Liver (tissue), 8 donors: ENCODE measurements at regions not wholly inside any gene's neighbourhood (a gene's known extent, or its start where the extent isn't known, plus 50 kb on each side); places are given as distances from the start of the nearest gene placed in this dataset.

Experiments used
- DNase-seq: peaks from one replicate; pipeline ENCODE4 v3.0.0-alpha.2; 2017; ENCODE audit warnings: low spot score
- H3K27ac ChIP-seq, 2 donors: one replicate each; pipeline ENCODE4 v1.7.0; 2013; ENCODE audit warnings: inconsistent platforms in 2 of 2, low read length in 2 of 2, control low read depth in 1 of 2, low read depth in 1 of 2, mild to moderate bottlenecking in 1 of 2
- H3K27me3 ChIP-seq, 4 donors: one replicate each; pipeline versions ENCODE4 v1.6.1 to v1.7.0; 2013; ENCODE audit warnings: low read length in 3 of 4, inconsistent platforms in 1 of 4, mild to moderate bottlenecking in 1 of 4, moderate library complexity in 1 of 4; ENCODE audit not compliant: control insufficient read depth in 4 of 4, insufficient read depth in 4 of 4
- H3K36me3 ChIP-seq, 4 donors: one replicate each; pipeline versions ENCODE4 v1.6.1 to v1.7.0; 2013; ENCODE audit warnings: low read length in 3 of 4, mild to moderate bottlenecking in 3 of 4, low read depth in 1 of 4, moderate library complexity in 1 of 4; ENCODE audit not compliant: control insufficient read depth in 4 of 4, insufficient read depth in 3 of 4
- H3K4me1 ChIP-seq, 4 donors: one replicate each; pipeline versions ENCODE4 v1.6.1 to v1.7.0; 2013; ENCODE audit warnings: low read length in 3 of 4, mild to moderate bottlenecking in 3 of 4, moderate library complexity in 1 of 4; ENCODE audit not compliant: control insufficient read depth in 4 of 4, insufficient read depth in 4 of 4
- H3K4me3 ChIP-seq, 3 donors: one replicate each; pipeline versions ENCODE4 v1.6.1 to v1.7.0; 2013; ENCODE audit warnings: low read length in 3 of 3, control low read depth in 1 of 3, low read depth in 1 of 3, mild to moderate bottlenecking in 1 of 3
- H3K9ac ChIP-seq, 2 donors: one replicate each; pipeline ENCODE4 v1.7.0; 2013; ENCODE audit warnings: low read length in 2 of 2, mild to moderate bottlenecking in 2 of 2, moderate library complexity in 2 of 2, control low read depth in 1 of 2, low read depth in 1 of 2
- H3K9me3 ChIP-seq, 4 donors: one replicate each; pipeline versions ENCODE4 v1.6.1 to v1.7.0; 2013; ENCODE audit warnings: low read length in 3 of 4; ENCODE audit not compliant: control insufficient read depth in 4 of 4
- ATF3 ChIP-seq: IDR thresholded peaks from 2 replicates; pipeline ENCODE4 v1.6.1; 2016; ENCODE audit warnings: antibody characterized with exemption
- EGR1 ChIP-seq, 2 donors: IDR thresholded peaks; 2 replicates each; pipeline ENCODE4 v1.6.1; 2016 to 2018; ENCODE audit warnings: antibody characterized with exemption in 2 of 2, low read depth in 2 of 2
- FOXA1 ChIP-seq: IDR thresholded peaks from 2 replicates; pipeline ENCODE4 v1.6.1; 2016; ENCODE audit warnings: antibody characterized with exemption
- FOXA2 ChIP-seq: IDR thresholded peaks from 2 replicates; pipeline ENCODE4 v1.6.1; 2016; ENCODE audit warnings: antibody characterized with exemption
- GABPA ChIP-seq, 2 donors: IDR thresholded peaks in 1 of 2; conservative IDR thresholded peaks in 1 of 2; 2 replicates each; pipeline ENCODE4 v1.6.1; 2016; ENCODE audit warnings: antibody characterized with exemption in 2 of 2, mild to moderate bottlenecking in 1 of 2, moderate library complexity in 1 of 2
- HNF4A ChIP-seq, 2 donors: conservative IDR thresholded peaks; 2 replicates each; pipeline ENCODE4 v1.6.1; 2016; ENCODE audit warnings: antibody characterized with exemption in 2 of 2, mild to moderate bottlenecking in 2 of 2
- HNF4G ChIP-seq: IDR thresholded peaks from 2 replicates; pipeline ENCODE4 v1.6.1; 2016; ENCODE audit warnings: antibody characterized with exemption
- JUND ChIP-seq, 2 donors: IDR thresholded peaks; 2 replicates each; pipeline ENCODE4 v1.6.1; 2016; ENCODE audit warnings: antibody characterized with exemption in 2 of 2
- NR2F2 ChIP-seq: IDR thresholded peaks from 2 replicates; pipeline ENCODE4 v1.6.1; 2016; ENCODE audit warnings: antibody characterized with exemption
- RAD21 ChIP-seq, 2 donors: IDR thresholded peaks; 2 replicates each; pipeline ENCODE4 v1.6.1; 2016; ENCODE audit warnings: antibody characterized with exemption in 2 of 2, mild to moderate bottlenecking in 2 of 2
- REST ChIP-seq: IDR thresholded peaks from 2 replicates; pipeline ENCODE4 v1.6.1; 2016; ENCODE audit warnings: antibody characterized with exemption, mild to moderate bottlenecking
- RXRA ChIP-seq, 2 donors: IDR thresholded peaks; 2 replicates each; pipeline ENCODE4 v1.6.1; 2017 to 2018; ENCODE audit warnings: antibody characterized with exemption in 2 of 2, mild to moderate bottlenecking in 1 of 2
- SP1 ChIP-seq: IDR thresholded peaks from 2 replicates; pipeline ENCODE4 v1.6.1; 2018; ENCODE audit warnings: antibody characterized with exemption, mild to moderate bottlenecking
- TAF1 ChIP-seq: conservative IDR thresholded peaks from 2 replicates; pipeline ENCODE4 v1.6.1; 2016; ENCODE audit warnings: antibody characterized with exemption, mild to moderate bottlenecking
- YY1 ChIP-seq: IDR thresholded peaks from 2 replicates; pipeline ENCODE4 v1.6.1; 2016; ENCODE audit warnings: antibody characterized with exemption, mild to moderate bottlenecking
- ZBTB33 ChIP-seq: IDR thresholded peaks from 2 replicates; pipeline ENCODE4 v1.6.1; 2016; ENCODE audit warnings: antibody characterized with exemption
- WGBS: extraction: QIAGEN DNeasy Blood & Tissue Kit; methylation state at CpG from one replicate; pipeline ENCODE4 v1.1.7; 2013; 5-methylcytosine and 5-hydroxymethylcytosine counted together
- TF ChIP-seq, protein P1 (sequence below): IDR thresholded peaks from 2 replicates; pipeline ENCODE4 v1.6.1; 2016; ENCODE audit warnings: antibody characterized with exemption
- TF ChIP-seq, protein P2 (sequence below): fragments of 150-350 bp; IDR thresholded peaks from 2 replicates; pipeline ENCODE4 v1.5.1; 2017; ENCODE audit warnings: improper control_type of control experiment, low read depth, low read length; ENCODE audit not compliant: missing input control
- donor health status: healthy.
- donor health status: healthy.
- donor health status: healthy.
- donor health status: healthy.
- donor health status: healthy.

DNA sequence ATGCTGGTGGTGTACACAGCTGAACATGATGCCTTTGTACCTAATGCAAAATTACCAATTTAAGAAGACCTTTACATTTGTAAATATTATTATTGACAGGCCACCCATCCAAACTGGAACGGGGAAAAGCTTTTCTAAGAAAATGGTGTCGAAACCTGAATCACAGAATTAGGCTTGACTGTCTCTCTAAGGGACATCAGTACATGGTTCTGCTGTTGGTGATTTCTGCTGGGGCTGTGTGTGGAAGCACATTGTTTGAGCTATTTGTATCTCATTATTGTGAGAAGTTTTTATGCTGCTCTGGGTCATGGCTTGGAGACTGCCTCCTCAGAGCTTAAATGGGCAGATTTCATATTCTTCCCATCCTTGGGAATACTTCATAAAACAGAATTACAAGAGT, 420.9 kb upstream of the POU3F3 start:
- no peaks in the 10 kb centered on the region for H3K36me3 ChIP-seq
- no peaks in the 10 kb centered on the region for H3K27me3 ChIP-seq
- H3K27ac ChIP-seq, result no peak overlapping the region
- H3K4me1 ChIP-seq, result peaks cover 0 to 2% (median 0%) of the 10 kb centered on the region in 4 donors
- TF ChIP-seq EGR1 (IDR thresholded peaks at IDR 0.05; ENCODE audit: low read depth in 2 of 2) (no peak), HNF4G (no peak), GABPA (IDR thresholded peaks at IDR 0.05 in 1 of 2, conservative IDR thresholded peaks at IDR 0.05 in 1 of 2) (no peak), HNF4A (conservative IDR thresholded peaks at IDR 0.05) (no peak), ZBTB33 (no peak), RAD21 (IDR thresholded peaks at IDR 0.05) (no peak), FOXA1 (no peak), JUND (IDR thresholded peaks at IDR 0.05) (no peak), SP1 (no peak)
- TF ChIP-seq, protein P1, sequence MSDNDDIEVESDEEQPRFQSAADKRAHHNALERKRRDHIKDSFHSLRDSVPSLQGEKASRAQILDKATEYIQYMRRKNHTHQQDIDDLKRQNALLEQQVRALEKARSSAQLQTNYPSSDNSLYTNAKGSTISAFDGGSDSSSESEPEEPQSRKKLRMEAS, result no peak
- no peaks in the 10 kb centered on the region for H3K9me3 ChIP-seq
- H3K9ac ChIP-seq, result no peak overlapping the region
- no peak for DNase-seq
- H3K4me3 ChIP-seq, result no peak overlapping the region
- WGBS, result 79% methylated on average over 2 of the region's 2 CpGs

- H3K9ac ChIP-seq, result peak overlapping the region in 1 of 2 donors; percentile 14
- 91% methylated on average over 3 of the region's 3 CpGs for WGBS
- no peak for TF ChIP-seq TAF1
- TF ChIP-seq HNF4A (conservative IDR thresholded peaks at IDR 0.05), result no peak
- no peak for TF ChIP-seq RXRA (IDR thresholded peaks at IDR 0.05)
- no peak for TF ChIP-seq HNF4G
- no peak for TF ChIP-seq FOXA1
- no peak for TF ChIP-seq FOXA2
- TF ChIP-seq GABPA (IDR thresholded peaks at IDR 0.05 in 1 of 2, conservative IDR thresholded peaks at IDR 0.05 in 1 of 2), result no peak
- TF ChIP-seq RAD21 (IDR thresholded peaks at IDR 0.05), result no peak
- no peak for TF ChIP-seq ZBTB33
- no peak for TF ChIP-seq YY1
- no peak for TF ChIP-seq EGR1 (IDR thresholded peaks at IDR 0.05; ENCODE audit: low read depth in 2 of 2)
- TF ChIP-seq REST, result no peak
- no peak for TF ChIP-seq JUND (IDR thresholded peaks at IDR 0.05)
- TF ChIP-seq, protein P2, sequence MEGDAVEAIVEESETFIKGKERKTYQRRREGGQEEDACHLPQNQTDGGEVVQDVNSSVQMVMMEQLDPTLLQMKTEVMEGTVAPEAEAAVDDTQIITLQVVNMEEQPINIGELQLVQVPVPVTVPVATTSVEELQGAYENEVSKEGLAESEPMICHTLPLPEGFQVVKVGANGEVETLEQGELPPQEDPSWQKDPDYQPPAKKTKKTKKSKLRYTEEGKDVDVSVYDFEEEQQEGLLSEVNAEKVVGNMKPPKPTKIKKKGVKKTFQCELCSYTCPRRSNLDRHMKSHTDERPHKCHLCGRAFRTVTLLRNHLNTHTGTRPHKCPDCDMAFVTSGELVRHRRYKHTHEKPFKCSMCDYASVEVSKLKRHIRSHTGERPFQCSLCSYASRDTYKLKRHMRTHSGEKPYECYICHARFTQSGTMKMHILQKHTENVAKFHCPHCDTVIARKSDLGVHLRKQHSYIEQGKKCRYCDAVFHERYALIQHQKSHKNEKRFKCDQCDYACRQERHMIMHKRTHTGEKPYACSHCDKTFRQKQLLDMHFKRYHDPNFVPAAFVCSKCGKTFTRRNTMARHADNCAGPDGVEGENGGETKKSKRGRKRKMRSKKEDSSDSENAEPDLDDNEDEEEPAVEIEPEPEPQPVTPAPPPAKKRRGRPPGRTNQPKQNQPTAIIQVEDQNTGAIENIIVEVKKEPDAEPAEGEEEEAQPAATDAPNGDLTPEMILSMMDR, result no peak
- TF ChIP-seq, protein P1, result no peak
- TF ChIP-seq ATF3, result no peak
- no peak for TF ChIP-seq SP1
- TF ChIP-seq NR2F2, result no peak
- no peaks in the 10 kb centered on the region for H3K9me3 ChIP-seq
- H3K4me3 ChIP-seq, result no peak overlapping the region
- DNase-seq, result no peak
- no peaks in the 10 kb centered on the region for H3K27me3 ChIP-seq
- H3K36me3 ChIP-seq, result no peaks in the 10 kb centered on the region
- H3K4me1 ChIP-seq, result peaks cover 0 to 2% (median 0%) of the 10 kb centered on the region in 4 donors
- H3K27ac ChIP-seq, result no peak overlapping the region
Measured at GRCh38 chr2:104433657-104434056, 420.3 kb upstream of the POU3F3 start.
